ENCODE measurements at regions not wholly inside any gene's neighbourhood (a gene's known extent, or its start where the extent isn't known, plus 50 kb on each side); places are given as distances from the start of the nearest gene placed in this dataset.

GRCh38 chr4:116401293-116401692 lies 684.1 kb downstream of the TRAM1L1 start:
- Mint-ChIP-seq H3K4me3 (ENCODE audit: unreplicated experiment) (no peak overlapping the region), H3K27me3 (ENCODE audit: insufficient read depth, unreplicated experiment) (no peaks in the 10 kb centered on the region), H3K9me3 (ENCODE audit: unreplicated experiment) (no peaks in the 10 kb centered on the region), H3K36me3 (ENCODE audit: insufficient read depth, unreplicated experiment) (no peaks in the 10 kb centered on the region), H3K4me1 (ENCODE audit: low read depth, unreplicated experiment) (no peaks in the 10 kb centered on the region), H3K27ac (ENCODE audit: unreplicated experiment) (no peak overlapping the region)
- DNase-seq: no peak
- no TSS peak for BruUV-seq (replicated peaks)
- ChIA-PET POLR2A (no interaction called here), CTCF (no interaction called here)
- H3K9me3 ChIP-seq: no peaks in the 10 kb centered on the region
- no peak for TF ChIP-seq CTCF (IDR thresholded peaks at IDR 0.05; ENCODE audit: insufficient read depth in 1 of 2, low read depth in 1 of 2, low read length in 1 of 2, severe bottlenecking in 1 of 2, unreplicated experiment in 1 of 2)
- intact Hi-C loops (cut with micrococcal nuclease; ENCODE audit: unreplicated experiment): loop anchor here (1.0 kb wide), 1 partner anchor 43 kb away; no protein-coding TSS in a partner anchor
- no peaks in the 10 kb centered on the region for H3K4me1 ChIP-seq
- H3K27me3 ChIP-seq (replicated peaks; ENCODE audit: control insufficient read depth, insufficient read depth, low read length): no peaks in the 10 kb centered on the region
- H3K36me3 ChIP-seq (ENCODE audit: control insufficient read depth, insufficient read depth, low read length): no peaks in the 10 kb centered on the region
- no peak overlapping the region for H3K4me3 ChIP-seq (ENCODE audit: low read depth, low read length)

GRCh38 chr4:116400480-116400879 lies 684.9 kb downstream of the TRAM1L1 start:
- no peaks in the 10 kb centered on the region for H3K4me1 Mint-ChIP-seq (ENCODE audit: low read depth, unreplicated experiment)
- intact Hi-C loops (cut with micrococcal nuclease; ENCODE audit: unreplicated experiment): no loop called here
- Histone ChIP-seq H3K27me3 (replicated peaks; ENCODE audit: control insufficient read depth, insufficient read depth, low read length) (no peaks in the 10 kb centered on the region), H3K4me1 (no peaks in the 10 kb centered on the region), H3K9me3 (no peaks in the 10 kb centered on the region), H3K36me3 (ENCODE audit: control insufficient read depth, insufficient read depth, low read length) (no peaks in the 10 kb centered on the region), H3K4me3 (ENCODE audit: low read depth, low read length) (no peak overlapping the region)
- BruUV-seq (replicated peaks): no TSS peak
- ChIA-PET POLR2A (no interaction called here), CTCF (no interaction called here)
- H3K36me3 Mint-ChIP-seq (ENCODE audit: insufficient read depth, unreplicated experiment): no peaks in the 10 kb centered on the region
- no peaks in the 10 kb centered on the region for H3K27me3 Mint-ChIP-seq (ENCODE audit: insufficient read depth, unreplicated experiment)
- H3K4me3 Mint-ChIP-seq (ENCODE audit: unreplicated experiment): no peak overlapping the region
- no peak for TF ChIP-seq CTCF (IDR thresholded peaks at IDR 0.05; ENCODE audit: insufficient read depth in 1 of 2, low read depth in 1 of 2, low read length in 1 of 2, severe bottlenecking in 1 of 2, unreplicated experiment in 1 of 2)
- no peak overlapping the region for H3K27ac Mint-ChIP-seq (ENCODE audit: unreplicated experiment)
- DNase-seq: no peak
- no peaks in the 10 kb centered on the region for H3K9me3 Mint-ChIP-seq (ENCODE audit: unreplicated experiment)

- Histone ChIP-seq H3K9me3 (no peaks in the 10 kb centered on the region), H3K4me3 (ENCODE audit: low read depth, low read length) (no peak overlapping the region), H3K4me1 (no peaks in the 10 kb centered on the region), H3K27me3 (replicated peaks; ENCODE audit: control insufficient read depth, insufficient read depth, low read length) (no peaks in the 10 kb centered on the region), H3K36me3 (ENCODE audit: control insufficient read depth, insufficient read depth, low read length) (no peaks in the 10 kb centered on the region)
- TF ChIP-seq CTCF (IDR thresholded peaks at IDR 0.05; ENCODE audit: insufficient read depth in 1 of 2, low read depth in 1 of 2, low read length in 1 of 2, severe bottlenecking in 1 of 2, unreplicated experiment in 1 of 2): no peak
- Mint-ChIP-seq H3K27ac (ENCODE audit: unreplicated experiment) (no peak overlapping the region), H3K36me3 (ENCODE audit: insufficient read depth, unreplicated experiment) (no peaks in the 10 kb centered on the region), H3K9me3 (ENCODE audit: unreplicated experiment) (no peaks in the 10 kb centered on the region), H3K4me3 (ENCODE audit: unreplicated experiment) (no peak overlapping the region), H3K27me3 (ENCODE audit: insufficient read depth, unreplicated experiment) (no peaks in the 10 kb centered on the region), H3K4me1 (ENCODE audit: low read depth, unreplicated experiment) (no peaks in the 10 kb centered on the region)
- POLR2A ChIA-PET: no interaction called here
- DNase-seq: no peak
- intact Hi-C loops (cut with micrococcal nuclease; ENCODE audit: unreplicated experiment): no loop called here
- CTCF ChIA-PET: no interaction called here
- BruUV-seq (replicated peaks): no TSS peak
Measured at GRCh38 chr4:116397714-116398113, 687.7 kb downstream of the TRAM1L1 start.
